ENCODE measurements at regions not wholly inside any gene's neighbourhood (a gene's known extent, or its start where the extent isn't known, plus 50 kb on each side); places are given as distances from the start of the nearest gene placed in this dataset.

GRCh38 chr22:22423681-22424080 lies 84.9 kb downstream of the ZNF280B start:
- Histone ChIP-seq H2BK12ac (ENCODE audit: low read depth, low read length) (no peak overlapping the region), H3K9me3 (ENCODE audit: insufficient read depth in 2 of 2, low read depth in 1 of 2, low read length in 1 of 2) (no peaks in the 10 kb centered on the region), H3K4me3 (ENCODE audit: extremely low read depth in 1 of 4, insufficient read depth in 2 of 4, low read depth in 3 of 4, low read length in 4 of 4) (no peak overlapping the region), H3K4ac (replicated peaks; ENCODE audit: insufficient read length, low read depth, low read length) (no peak overlapping the region), H2BK120ac (replicated peaks; ENCODE audit: low read depth, low read length) (no peak overlapping the region), H3K79me2 (ENCODE audit: control insufficient read depth in 1 of 2, insufficient read depth in 2 of 2, low read length in 2 of 2) (no peaks in the 10 kb centered on the region), H4K91ac (replicated peaks; ENCODE audit: insufficient read length, low read length) (no peak overlapping the region), H2BK5ac (ENCODE audit: low read depth, low read length) (no peak overlapping the region), H3K27me3 (replicated peaks in 1 of 4; ENCODE audit: control insufficient read depth in 3 of 4, extremely low read depth in 1 of 4, insufficient read depth in 3 of 4, low read length in 3 of 4) (peaks cover 67 to 93% (median 88%) of the 10 kb centered on the region in 4 experiments), H4K5ac (ENCODE audit: insufficient read length, low read depth, low read length) (no peak overlapping the region), H2AFZ (ENCODE audit: low read length) (no peak overlapping the region), H3K4me1 (replicated peaks in 1 of 4; ENCODE audit: control insufficient read depth in 3 of 4, insufficient read depth in 4 of 4, low read length in 3 of 4) (no peaks in the 10 kb centered on the region; a peak in 1 of 7 replicates), H4K8ac (ENCODE audit: extremely low read depth, insufficient read depth, low read length) (no peak overlapping the region), H3K23ac (ENCODE audit: insufficient read length) (no peak overlapping the region), H3K56ac (replicated peaks; ENCODE audit: insufficient read length, low read depth, low read length) (no peak overlapping the region), H4K20me1 (replicated peaks in 1 of 2; ENCODE audit: control insufficient read depth in 1 of 2, insufficient read depth in 2 of 2, low read length in 2 of 2) (peaks cover 0 to 1% of the 10 kb centered on the region in 2 experiments), H3K36me3 (ENCODE audit: control insufficient read depth in 2 of 4, insufficient read depth in 4 of 4, low read length in 3 of 4) (no peaks in the 10 kb centered on the region), H3K9ac (replicated peaks in 1 of 4; ENCODE audit: extremely low read depth in 1 of 4, low read depth in 3 of 4, low read length in 3 of 4) (no peak overlapping the region), H3K18ac (ENCODE audit: extremely low read depth, low read length) (no peak overlapping the region), H3K27ac (ENCODE audit: low read depth, low read length) (no peak overlapping the region), H3K4me2 (ENCODE audit: insufficient read depth in 1 of 2, low read depth in 2 of 2, low read length in 2 of 2) (no peak overlapping the region), H3K79me1 (ENCODE audit: low read depth, low read length) (no peaks in the 10 kb centered on the region), H2BK15ac (ENCODE audit: low read length) (no peak overlapping the region), H3K14ac (ENCODE audit: insufficient read length) (no peak overlapping the region), H2AK5ac (ENCODE audit: low read depth, low read length) (no peak overlapping the region), H2BK20ac (ENCODE audit: low read length) (no peak overlapping the region), H3K23me2 (ENCODE audit: low read depth, low read length) (no peaks in the 10 kb centered on the region)
- DNase-seq (ENCODE audit: low read depth in 1 of 2, low spot score in 2 of 2), result no peak
- WGBS, 2 experiments (ENCODE audit: extremely low coverage in 1 of 2, insufficient coverage in 1 of 2, insufficient read length in 1 of 2, insufficient replicate concordance in 2 of 2, low coverage in 1 of 2, low lambda C conversion rate in 2 of 2, missing lambda C conversion rate in 1 of 2), result 80% methylated on average over 3 of the region's 3 CpGs; no CpG with 5 or more reads in 1 of the 2 experiments
- ChIA-PET CTCF (ENCODE audit: partially characterized antibody) (interaction anchor here (0.7 to 2.2 kb wide), 5 partner anchors 15 to 537 kb away, joined by 3 to 10 read pairs (median 5); no protein-coding TSS in a partner anchor), POLR2A (ENCODE audit: partially characterized antibody) (no interaction called here)
- TF ChIP-seq YY1 (IDR thresholded peaks at IDR 0.05; ENCODE audit: low read depth, low read length), result no peak
- no peak for TF ChIP-seq TBP (IDR thresholded peaks at IDR 0.05; ENCODE audit: low read depth, low read length)
- TF ChIP-seq SP2 (IDR thresholded peaks at IDR 0.05; ENCODE audit: low read length), result no peak
- no peak for TF ChIP-seq NANOG (IDR thresholded peaks at IDR 0.05; ENCODE audit: insufficient read depth, low read depth, low read length, poor library complexity, severe bottlenecking)
- TF ChIP-seq SP4 (IDR thresholded peaks at IDR 0.05; ENCODE audit: low read length), result no peak
- no peak for TF ChIP-seq GTF2F1 (IDR thresholded peaks at IDR 0.05; ENCODE audit: borderline replicate concordance, low read depth, low read length)
- TF ChIP-seq ASH2L (IDR thresholded peaks at IDR 0.05; ENCODE audit: low read length), result no peak
- TF ChIP-seq CREB1 (IDR thresholded peaks at IDR 0.05), result no peak
- no peak for TF ChIP-seq TAF1 (IDR thresholded peaks at IDR 0.05; ENCODE audit: low read depth, low read length)
- TF ChIP-seq KDM5A (IDR thresholded peaks at IDR 0.05; ENCODE audit: low read length), result no peak
- no peak for TF ChIP-seq HDAC6 (IDR thresholded peaks at IDR 0.05; ENCODE audit: low read depth, low read length)
- no peak for TF ChIP-seq HDAC2 (IDR thresholded peaks at IDR 0.05; ENCODE audit: borderline replicate concordance in 1 of 2, low read depth in 2 of 2, low read length in 2 of 2)
- no peak for TF ChIP-seq KDM1A (IDR thresholded peaks at IDR 0.05; ENCODE audit: borderline replicate concordance, low read length)
- no peak for TF ChIP-seq BCL11A (IDR thresholded peaks at IDR 0.05; ENCODE audit: low read depth in 2 of 2, low read length in 2 of 2)
- FAIRE-seq, result no peak

Measured in H1 (cell line).